ENCODE measurements at regions not wholly inside any gene's neighbourhood (a gene's known extent, or its start where the extent isn't known, plus 50 kb on each side); places are given as distances from the start of the nearest gene placed in this dataset.

- no peak overlapping the region for H3K4me3 ChIP-seq (ENCODE audit: extremely low read depth in 1 of 4, insufficient read depth in 2 of 4, low read depth in 3 of 4, low read length in 4 of 4)
- no peak overlapping the region for H3K27ac ChIP-seq (ENCODE audit: low read depth, low read length)
- H2AFZ ChIP-seq (ENCODE audit: low read length): no peak overlapping the region
- no peak overlapping the region for H3K9ac ChIP-seq (replicated peaks in 1 of 4; ENCODE audit: extremely low read depth in 1 of 4, low read depth in 3 of 4, low read length in 3 of 4)
- no peak overlapping the region for H2BK5ac ChIP-seq (ENCODE audit: low read depth, low read length)
- no peaks in the 10 kb centered on the region for H4K20me1 ChIP-seq (replicated peaks in 1 of 2; ENCODE audit: control insufficient read depth in 1 of 2, insufficient read depth in 2 of 2, low read length in 2 of 2)
- no peak overlapping the region for H3K4me2 ChIP-seq (ENCODE audit: insufficient read depth in 1 of 2, low read depth in 2 of 2, low read length in 2 of 2)
- no peak overlapping the region for H2BK12ac ChIP-seq (ENCODE audit: low read depth, low read length)
- ChIA-PET POLR2A (ENCODE audit: partially characterized antibody) (no interaction called here), CTCF (ENCODE audit: partially characterized antibody) (no interaction called here)
- no peak overlapping the region for H4K91ac ChIP-seq (replicated peaks; ENCODE audit: insufficient read length, low read length)
- no peak overlapping the region for H3K56ac ChIP-seq (replicated peaks; ENCODE audit: insufficient read length, low read depth, low read length)
- H3K79me2 ChIP-seq (ENCODE audit: control insufficient read depth in 1 of 2, insufficient read depth in 2 of 2, low read length in 2 of 2): no peaks in the 10 kb centered on the region
- H2BK20ac ChIP-seq (ENCODE audit: low read length): no peak overlapping the region
- H2BK15ac ChIP-seq (ENCODE audit: low read length): no peak overlapping the region
- H3K9me3 ChIP-seq (ENCODE audit: insufficient read depth in 2 of 2, low read depth in 1 of 2, low read length in 1 of 2): peaks cover 4 to 5% of the 10 kb centered on the region in 2 experiments; a peak in 2 of 4 replicates
- H3K23me2 ChIP-seq (ENCODE audit: low read depth, low read length): no peaks in the 10 kb centered on the region
- no peak overlapping the region for H2BK120ac ChIP-seq (replicated peaks; ENCODE audit: low read depth, low read length)
- H3K4ac ChIP-seq (replicated peaks; ENCODE audit: insufficient read length, low read depth, low read length): no peak overlapping the region
- H3K79me1 ChIP-seq (ENCODE audit: low read depth, low read length): no peaks in the 10 kb centered on the region
- no peaks in the 10 kb centered on the region for H3K27me3 ChIP-seq (replicated peaks in 1 of 4; ENCODE audit: control insufficient read depth in 3 of 4, extremely low read depth in 1 of 4, insufficient read depth in 3 of 4, low read length in 3 of 4)
- DNase-seq (ENCODE audit: low read depth in 1 of 2, low spot score in 2 of 2) (no peak), FAIRE-seq (no peak)
- no peaks in the 10 kb centered on the region for H3K4me1 ChIP-seq (replicated peaks in 1 of 4; ENCODE audit: control insufficient read depth in 3 of 4, insufficient read depth in 4 of 4, low read length in 3 of 4)
- no peak overlapping the region for H2AK5ac ChIP-seq (ENCODE audit: low read depth, low read length)
- H3K18ac ChIP-seq (ENCODE audit: extremely low read depth, low read length): no peak overlapping the region
- H4K8ac ChIP-seq (ENCODE audit: extremely low read depth, insufficient read depth, low read length): no peak overlapping the region
- H4K5ac ChIP-seq (ENCODE audit: insufficient read length, low read depth, low read length): no peak overlapping the region
- no peak overlapping the region for H3K23ac ChIP-seq (ENCODE audit: insufficient read length)
- 100% methylated on average over 2 of the region's 2 CpGs; no CpG with 5 or more reads in 1 of the 2 experiments for WGBS, 2 experiments (ENCODE audit: extremely low coverage in 1 of 2, insufficient coverage in 1 of 2, insufficient read length in 1 of 2, insufficient replicate concordance in 2 of 2, low coverage in 1 of 2, low lambda C conversion rate in 2 of 2, missing lambda C conversion rate in 1 of 2)
- no peaks in the 10 kb centered on the region for H3K36me3 ChIP-seq (ENCODE audit: control insufficient read depth in 2 of 4, insufficient read depth in 4 of 4, low read length in 3 of 4)
- H3K14ac ChIP-seq (ENCODE audit: insufficient read length): no peak overlapping the region
- TF ChIP-seq CEBPB (IDR thresholded peaks at IDR 0.05; ENCODE audit: low read depth, low read length): no peak
- no peak for TF ChIP-seq POLR2AphosphoS5 (IDR thresholded peaks at IDR 0.05; ENCODE audit: low read depth, low read length)
- no peak for TF ChIP-seq CTCF (IDR thresholded peaks at IDR 0.05; ENCODE audit: control extremely low read depth in 1 of 3, insufficient read depth in 1 of 3, low read depth in 1 of 3, low read length in 3 of 3)
- TF ChIP-seq KDM5A (IDR thresholded peaks at IDR 0.05; ENCODE audit: low read length): no peak
- no peak for TF ChIP-seq E2F6 (IDR thresholded peaks at IDR 0.05)
- TF ChIP-seq CBX5 (IDR thresholded peaks at IDR 0.05; ENCODE audit: low read depth, low read length): no peak
- TF ChIP-seq SP4 (IDR thresholded peaks at IDR 0.05; ENCODE audit: low read length): no peak
- no peak for TF ChIP-seq SAP30 (IDR thresholded peaks at IDR 0.05; ENCODE audit: insufficient read depth, insufficient replicate concordance, low read length)
- no peak for TF ChIP-seq SIX5 (IDR thresholded peaks at IDR 0.05; ENCODE audit: low read depth, low read length)
- TF ChIP-seq HDAC6 (IDR thresholded peaks at IDR 0.05; ENCODE audit: low read depth, low read length): no peak
- TF ChIP-seq CBX8 (IDR thresholded peaks at IDR 0.05; ENCODE audit: borderline replicate concordance, low read depth, low read length): no peak
- TF ChIP-seq SRF (IDR thresholded peaks at IDR 0.05; ENCODE audit: low read depth, low read length): no peak
- TF ChIP-seq GABPA (IDR thresholded peaks at IDR 0.05; ENCODE audit: borderline replicate concordance, insufficient read depth, low read length): no peak
These were observed 634.7 kb downstream of the NCAM2 start for GRCh38 chr21:21632926-21633325.

Measured in H1 (cell line).